Mucosa of descending colon (tissue), 3 donors: ENCODE measurements at regions not wholly inside any gene's neighbourhood (a gene's known extent, or its start where the extent isn't known, plus 50 kb on each side); places are given as distances from the start of the nearest gene placed in this dataset.
"Not testable (repeated sequence)": the region's sequence is repeated elsewhere in the genome, so short reads cannot be mapped to it uniquely, and the experiment has no call there.

Source experiments
- ATAC-seq: fragments of 200-7000 bp; cut with Tn5 transposase; one replicate; pipeline ENCODE4 v1.9.1; 2020; ENCODE audit warnings: mild to moderate bottlenecking, moderate library complexity
- DNase-seq, 3 donors: peaks; one replicate each; pipeline ENCODE4 v3.0.0-alpha.2; 2020
- H3K36me3 ChIP-seq: fragments of 200-600 bp; one replicate; pipeline ENCODE4 v1.8.0; 2021; ENCODE audit warnings: low read depth, mild to moderate bottlenecking
- H3K4me1 ChIP-seq: fragments of 200-600 bp; one replicate; pipeline ENCODE4 v1.8.0; 2021; ENCODE audit warnings: low read depth, mild to moderate bottlenecking
- H3K4me3 ChIP-seq: fragments of 200-600 bp; one replicate; pipeline ENCODE4 v1.8.0; 2021; ENCODE audit warnings: mild to moderate bottlenecking
- H3K9me3 ChIP-seq: fragments of 200-600 bp; one replicate; pipeline ENCODE4 v1.8.0; 2021; ENCODE audit warnings: mild to moderate bottlenecking
- intact Hi-C, 2 donors: fragments of 100-400 bp; cut with DNase I in 1 of 2; cut with micrococcal nuclease in 1 of 2; formaldehyde crosslinking; loops; one replicate each; pipeline versions ENCODE4 v1.11.0 to v1.11.1; 2022; cut with DNase I, micrococcal nuclease
- TF ChIP-seq, protein P1 (sequence below): fragments of 200-600 bp; IDR thresholded peaks from one replicate; pipeline ENCODE4 v1.8.0; 2022; ENCODE audit warnings: antibody characterized with exemption, mild to moderate bottlenecking
- donor health status: DM: no; HTN: no; CAD: no; lungs with moderate emphysema.
- donor health status: DM: no; HTN: no; CAD: no.
- donor health status: DM: no; HTN: yes; CAD: no.

DNA sequence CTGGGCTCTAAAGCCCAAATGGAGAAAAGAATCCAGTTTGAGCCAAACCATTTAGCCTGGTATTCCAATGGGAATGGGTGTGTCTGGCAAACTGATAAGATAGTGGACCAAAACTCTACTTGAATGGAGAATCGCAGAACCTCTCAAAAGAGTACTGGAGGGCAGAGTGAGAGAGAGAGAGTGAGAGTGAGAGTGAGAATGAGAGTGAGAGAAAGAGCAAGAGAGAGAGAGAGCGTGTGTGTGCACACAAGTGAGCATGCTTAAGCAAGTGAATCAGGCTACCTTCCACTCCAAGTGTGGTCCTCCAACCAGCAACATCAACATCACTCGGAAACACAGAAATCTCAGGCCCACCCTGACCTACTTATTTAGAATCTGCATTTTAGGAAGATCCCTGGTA is 58.8 kb downstream of the UQCRFS1 start:
- Histone ChIP-seq H3K4me1 (no peaks in the 10 kb centered on the region), H3K36me3 (no peaks in the 10 kb centered on the region), H3K9me3 (peaks cover 38% of the 10 kb centered on the region), H3K4me3 (no peak overlapping the region)
- DNase-seq (no peak), ATAC-seq (no peak)
- TF ChIP-seq, protein P1, sequence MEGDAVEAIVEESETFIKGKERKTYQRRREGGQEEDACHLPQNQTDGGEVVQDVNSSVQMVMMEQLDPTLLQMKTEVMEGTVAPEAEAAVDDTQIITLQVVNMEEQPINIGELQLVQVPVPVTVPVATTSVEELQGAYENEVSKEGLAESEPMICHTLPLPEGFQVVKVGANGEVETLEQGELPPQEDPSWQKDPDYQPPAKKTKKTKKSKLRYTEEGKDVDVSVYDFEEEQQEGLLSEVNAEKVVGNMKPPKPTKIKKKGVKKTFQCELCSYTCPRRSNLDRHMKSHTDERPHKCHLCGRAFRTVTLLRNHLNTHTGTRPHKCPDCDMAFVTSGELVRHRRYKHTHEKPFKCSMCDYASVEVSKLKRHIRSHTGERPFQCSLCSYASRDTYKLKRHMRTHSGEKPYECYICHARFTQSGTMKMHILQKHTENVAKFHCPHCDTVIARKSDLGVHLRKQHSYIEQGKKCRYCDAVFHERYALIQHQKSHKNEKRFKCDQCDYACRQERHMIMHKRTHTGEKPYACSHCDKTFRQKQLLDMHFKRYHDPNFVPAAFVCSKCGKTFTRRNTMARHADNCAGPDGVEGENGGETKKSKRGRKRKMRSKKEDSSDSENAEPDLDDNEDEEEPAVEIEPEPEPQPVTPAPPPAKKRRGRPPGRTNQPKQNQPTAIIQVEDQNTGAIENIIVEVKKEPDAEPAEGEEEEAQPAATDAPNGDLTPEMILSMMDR, result no peak
- intact Hi-C loops, result no loop called here

DNA sequence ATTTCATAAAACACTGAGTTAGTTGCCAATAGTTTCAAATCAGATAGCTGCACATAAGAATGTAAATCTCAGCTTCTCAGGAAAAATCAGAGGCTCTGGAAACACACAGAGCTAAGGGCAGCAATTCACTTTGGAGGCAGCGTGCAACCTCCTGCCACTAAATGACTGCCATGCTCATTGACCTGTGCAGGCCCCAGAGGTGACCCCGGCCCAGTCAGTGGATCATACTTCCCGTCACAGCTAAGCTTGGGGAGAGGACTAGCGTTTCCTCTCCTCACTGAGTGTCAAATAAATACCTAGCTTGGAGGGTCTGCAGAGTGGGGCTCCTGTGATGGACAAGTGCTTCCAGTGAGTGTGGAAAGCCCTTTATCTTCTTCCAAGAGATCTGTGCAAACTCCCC is 67.2 kb downstream of the UQCRFS1 start:
- intact Hi-C loops, result no loop called here
- Histone ChIP-seq H3K9me3 (peaks cover 17% of the 10 kb centered on the region), H3K4me1 (no peaks in the 10 kb centered on the region), H3K4me3 (no peak overlapping the region), H3K36me3 (no peaks in the 10 kb centered on the region)
- ATAC-seq, result no peak
- TF ChIP-seq, protein P1, result no peak
- no peak for DNase-seq

DNA sequence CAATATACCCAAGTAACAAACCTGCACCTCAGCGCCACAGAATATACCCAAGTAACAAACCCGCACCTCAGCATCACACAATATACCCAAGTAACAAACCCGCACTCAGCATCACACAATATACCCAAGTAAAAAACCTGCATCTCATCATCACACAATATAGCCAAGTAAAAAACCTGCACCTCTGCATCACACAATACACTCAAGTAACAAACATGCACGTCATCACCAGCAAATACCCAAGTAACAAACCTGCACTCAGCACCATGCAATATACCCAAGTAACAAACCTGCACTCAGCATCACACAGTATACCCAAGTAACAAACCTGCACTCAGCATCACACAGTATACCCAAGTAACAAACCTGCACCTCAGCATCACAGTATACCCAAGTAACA is 69.8 kb downstream of the UQCRFS1 start:
- Histone ChIP-seq H3K4me1 (no peaks in the 10 kb centered on the region), H3K4me3 (no peak overlapping the region), H3K9me3 (peaks cover 36% of the 10 kb centered on the region), H3K36me3 (no peaks in the 10 kb centered on the region)
- ATAC-seq, result no peak
- TF ChIP-seq, protein P1, result no peak
- intact Hi-C loops, result no loop called here
- no peak for DNase-seq

DNA sequence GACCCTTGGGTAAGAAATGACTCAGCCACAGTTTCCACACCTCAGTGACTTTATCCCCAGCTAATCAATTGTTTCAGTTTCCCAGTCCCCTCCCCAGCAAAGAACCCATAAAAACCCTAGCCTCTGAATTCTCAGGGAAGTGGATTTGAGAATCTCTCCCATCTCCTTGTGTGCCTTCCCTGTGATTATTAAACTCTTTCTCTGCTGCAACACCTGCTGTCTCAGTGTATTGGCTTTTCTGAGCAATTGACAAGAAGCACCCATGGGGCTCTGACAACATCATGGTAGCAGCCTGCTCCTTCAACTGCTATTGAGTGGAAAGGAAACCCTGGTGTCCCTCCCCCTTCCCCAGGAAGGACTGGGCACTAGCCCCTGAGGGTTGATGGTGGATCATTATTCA is 73.7 kb downstream of the UQCRFS1 start:
- peaks cover 40% of the 10 kb centered on the region for H3K9me3 ChIP-seq
- H3K4me1 ChIP-seq, result no peaks in the 10 kb centered on the region
- ATAC-seq (no peak), DNase-seq (no peak)
- TF ChIP-seq, protein P1, result no peak
- intact Hi-C loops, result no loop called here
- H3K4me3 ChIP-seq, result no peak overlapping the region
- no peaks in the 10 kb centered on the region for H3K36me3 ChIP-seq

DNA sequence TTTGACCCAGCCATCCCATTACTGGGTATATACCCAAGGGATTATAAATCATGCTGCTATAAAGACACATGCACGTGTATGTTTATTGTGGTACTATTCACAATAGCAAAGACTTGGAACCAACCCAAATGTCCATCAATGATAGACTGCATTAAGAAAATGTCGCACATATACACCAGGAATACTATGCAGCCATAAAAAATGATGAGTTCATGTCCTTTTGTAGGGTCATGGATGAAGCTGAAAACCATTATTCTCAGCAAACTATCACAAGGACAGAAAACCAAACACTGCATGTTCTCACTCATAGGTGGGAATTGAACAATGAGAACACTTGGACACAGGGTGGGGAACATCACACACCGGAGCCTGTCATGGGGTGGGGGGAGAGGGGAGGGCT is 74.7 kb downstream of the UQCRFS1 start:
- intact Hi-C loops, DNase-seq, H3K36me3 ChIP-seq, H3K4me1 ChIP-seq, H3K4me3 ChIP-seq, ATAC-seq: not testable (repeated sequence)
- peaks cover 40% of the 10 kb centered on the region for H3K9me3 ChIP-seq

DNA sequence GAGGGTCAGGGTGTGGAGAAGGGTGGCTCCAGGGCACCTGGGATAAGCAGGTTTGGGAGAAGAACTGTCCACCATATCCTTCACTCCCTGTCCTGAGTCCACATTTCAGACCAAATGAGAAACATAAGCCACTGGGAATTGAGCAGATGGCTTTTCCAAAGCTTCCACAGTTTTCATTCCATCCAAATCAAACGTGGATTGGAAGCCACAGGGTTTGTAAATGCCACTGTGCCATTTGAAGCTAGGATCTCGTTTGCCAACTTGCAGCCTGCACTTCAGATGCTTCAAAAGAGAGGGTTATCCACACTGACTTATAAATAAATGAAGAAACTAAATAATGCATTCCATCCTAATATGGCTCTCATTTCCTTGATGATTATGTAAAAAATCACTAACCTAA is 81.5 kb downstream of the UQCRFS1 start:
- intact Hi-C loops, result no loop called here
- TF ChIP-seq, protein P1, result no peak
- Histone ChIP-seq H3K4me3 (no peak overlapping the region), H3K9me3 (peaks cover 10% of the 10 kb centered on the region), H3K4me1 (no peaks in the 10 kb centered on the region), H3K36me3 (no peaks in the 10 kb centered on the region)
- no peak for DNase-seq
- ATAC-seq, result no peak
